Ascending aorta (tissue), 2 donors: ENCODE measurements at regions not wholly inside any gene's neighbourhood (a gene's known extent, or its start where the extent isn't known, plus 50 kb on each side); places are given as distances from the start of the nearest gene placed in this dataset.

Experiments used
- DNase-seq, 2 donors: peaks; one replicate each; pipeline ENCODE4 v3.0.0-alpha.2; 2019; ENCODE audit warnings: low spot score in 2 of 2
- H3K27ac ChIP-seq, 2 donors: fragments of 200-600 bp; sonication (generic); one replicate each; pipeline ENCODE4 v1.5.1; 2016 to 2017; ENCODE audit warnings: mild to moderate bottlenecking in 1 of 2
- H3K27me3 ChIP-seq: fragments of 200-600 bp; sonication (generic); one replicate; pipeline ENCODE4 v1.5.1; 2017
- H3K36me3 ChIP-seq, 2 donors: fragments of 200-600 bp; sonication (generic); one replicate each; pipeline ENCODE4 v1.5.1; 2016
- H3K4me1 ChIP-seq, 2 donors: fragments of 200-600 bp; sonication (generic); one replicate each; pipeline ENCODE4 v1.5.1; 2016 to 2017; ENCODE audit warnings: mild to moderate bottlenecking in 1 of 2
- H3K4me3 ChIP-seq, 2 donors: fragments of 200-600 bp; sonication (generic); one replicate each; pipeline ENCODE4 v1.5.1; 2016 to 2017; ENCODE audit warnings: mild to moderate bottlenecking in 1 of 2
- H3K9me3 ChIP-seq, 2 donors: fragments of 200-600 bp; sonication (generic); one replicate each; pipeline ENCODE4 v1.5.1; 2016
- CTCF ChIP-seq, 3 experiments: fragments of 200-600 bp in 2 of 3; fragments of 450-650 bp in 1 of 3; sonication (generic) in 2 of 3; IDR thresholded peaks; one replicate each; pipeline ENCODE4 v1.5.1; 2016 to 2019; ENCODE audit warnings: antibody characterized with exemption in 3 of 3, mild to moderate bottlenecking in 1 of 3, moderate library complexity in 1 of 3
- intact Hi-C: fragments of 100-400 bp; cut with DNase I; formaldehyde crosslinking; loops from one replicate; pipeline ENCODE4 v1.15.1; 2023

GRCh38 chr14:44035707-44036106 lies 471.4 kb downstream of the FSCB start:
- Histone ChIP-seq H3K27me3 (no peaks in the 10 kb centered on the region), H3K36me3 (no peaks in the 10 kb centered on the region), H3K4me3 (no peak overlapping the region), H3K4me1 (no peaks in the 10 kb centered on the region), H3K27ac (no peak overlapping the region), H3K9me3 (no peaks in the 10 kb centered on the region)
- TF ChIP-seq CTCF (IDR thresholded peaks at IDR 0.05) = no peak
- DNase-seq = no peak
- intact Hi-C loops = no loop called here

GRCh38 chr14:44030831-44031383 lies 476.2 kb downstream of the FSCB start:
- Histone ChIP-seq H3K27ac (no peak overlapping the region), H3K4me1 (no peaks in the 10 kb centered on the region), H3K36me3 (no peaks in the 10 kb centered on the region), H3K9me3 (no peaks in the 10 kb centered on the region), H3K4me3 (no peak overlapping the region), H3K27me3 (no peaks in the 10 kb centered on the region)
- intact Hi-C loops = no loop called here
- no peak for TF ChIP-seq CTCF (IDR thresholded peaks at IDR 0.05)
- DNase-seq = no peak

GRCh38 chr14:44029933-44030332 lies 477.1 kb downstream of the FSCB start:
- Histone ChIP-seq H3K9me3 (no peaks in the 10 kb centered on the region), H3K36me3 (no peaks in the 10 kb centered on the region), H3K4me3 (no peak overlapping the region), H3K27me3 (no peaks in the 10 kb centered on the region), H3K27ac (no peak overlapping the region), H3K4me1 (no peaks in the 10 kb centered on the region)
- intact Hi-C loops = no loop called here
- TF ChIP-seq CTCF (IDR thresholded peaks at IDR 0.05) = no peak
- DNase-seq = no peak

GRCh38 chr14:44027397-44027796 lies 479.7 kb downstream of the FSCB start:
- DNase-seq = no peak
- Histone ChIP-seq H3K9me3 (no peaks in the 10 kb centered on the region), H3K27ac (no peak overlapping the region), H3K27me3 (no peaks in the 10 kb centered on the region), H3K4me1 (no peaks in the 10 kb centered on the region), H3K36me3 (no peaks in the 10 kb centered on the region), H3K4me3 (no peak overlapping the region)
- intact Hi-C loops = no loop called here
- no peak for TF ChIP-seq CTCF (IDR thresholded peaks at IDR 0.05)

- H3K36me3 ChIP-seq = no peaks in the 10 kb centered on the region
- no peak overlapping the region for H3K4me3 ChIP-seq
- no peak for TF ChIP-seq CTCF (IDR thresholded peaks at IDR 0.05)
- no peak overlapping the region for H3K27ac ChIP-seq
- intact Hi-C loops = no loop called here
- H3K27me3 ChIP-seq = no peaks in the 10 kb centered on the region
- H3K4me1 ChIP-seq = no peaks in the 10 kb centered on the region
- no peak for DNase-seq
- H3K9me3 ChIP-seq = peaks cover 0 to 3% of the 10 kb centered on the region in 2 donors
These were observed 496.5 kb downstream of the FSCB start for GRCh38 chr14:44010595-44010994.

- DNase-seq = no peak
- Histone ChIP-seq H3K27ac (no peak overlapping the region), H3K9me3 (peaks cover 0 to 4% of the 10 kb centered on the region in 2 donors), H3K36me3 (no peaks in the 10 kb centered on the region), H3K27me3 (no peaks in the 10 kb centered on the region), H3K4me1 (no peaks in the 10 kb centered on the region), H3K4me3 (no peak overlapping the region)
- intact Hi-C loops = no loop called here
- TF ChIP-seq CTCF (IDR thresholded peaks at IDR 0.05) = no peak
These were observed 497.0 kb downstream of the FSCB start for GRCh38 chr14:44010071-44010470.
